DOHH2 (cell line): ENCODE measurements at regions not wholly inside any gene's neighbourhood (a gene's known extent, or its start where the extent isn't known, plus 50 kb on each side); places are given as distances from the start of the nearest gene placed in this dataset.
"Not testable (repeated sequence)": the region's sequence is repeated elsewhere in the genome, so short reads cannot be mapped to it uniquely, and the experiment has no call there.

Experiments used
- H3F3A ChIP-seq: fragments of 200-600 bp; sonication (generic), shearing (Covaris generic); 2 replicates; pipeline ENCODE4 v1.6.0; 2016; ENCODE audit warnings: antibody characterized with exemption, mild to moderate bottlenecking; ENCODE audit not compliant: control insufficient read depth, insufficient read depth
- H3K27ac ChIP-seq: fragments of 200-600 bp; sonication (generic); 2 replicates; pipeline ENCODE4 v1.5.1; 2014; ENCODE audit warnings: low read depth, mild to moderate bottlenecking, low read length, moderate library complexity
- H3K27me3 ChIP-seq: fragments of 200-600 bp; sonication (generic); 2 replicates; pipeline ENCODE4 v1.6.1; 2014; ENCODE audit warnings: mild to moderate bottlenecking, low read length, mixed read lengths; ENCODE audit not compliant: control insufficient read depth
- H3K36me3 ChIP-seq: fragments of 200-600 bp; sonication (generic); 2 replicates; pipeline ENCODE4 v1.6.1; 2014; ENCODE audit warnings: mild to moderate bottlenecking, low read length, moderate library complexity, mixed read lengths; ENCODE audit not compliant: control insufficient read depth
- H3K4me1 ChIP-seq: fragments of 200-600 bp; sonication (generic); 2 replicates; pipeline ENCODE4 v1.6.1; 2014; ENCODE audit warnings: mild to moderate bottlenecking, low read length, mixed read lengths; ENCODE audit not compliant: control insufficient read depth
- H3K4me2 ChIP-seq: fragments of 200-600 bp; sonication (generic); 2 replicates; pipeline ENCODE4 v1.6.0; 2014; ENCODE audit warnings: mild to moderate bottlenecking, low read length, moderate library complexity
- H3K4me3 ChIP-seq: fragments of 200-600 bp; sonication (generic); 2 replicates; pipeline ENCODE4 v1.5.1; 2014; ENCODE audit warnings: mild to moderate bottlenecking, low read length, mixed read lengths
- H3K79me2 ChIP-seq: fragments of 200-600 bp; sonication (generic); 2 replicates; pipeline ENCODE4 v1.6.1; 2014; ENCODE audit warnings: mild to moderate bottlenecking, low read length, mixed read lengths; ENCODE audit not compliant: control insufficient read depth
- H3K9me2 ChIP-seq: fragments of 200-600 bp; sonication (generic); replicated peaks from 2 replicates; pipeline ENCODE4 v1.6.1; 2014; ENCODE audit warnings: mild to moderate bottlenecking, low read length, mixed read lengths; ENCODE audit not compliant: control insufficient read depth
- H3K9me3 ChIP-seq: fragments of 200-600 bp; sonication (generic); 2 replicates; pipeline ENCODE4 v1.6.1; 2014; ENCODE audit warnings: antibody characterized with exemption, low read length, mixed read lengths; ENCODE audit not compliant: control insufficient read depth, insufficient read depth
- H4K20me1 ChIP-seq: fragments of 200-600 bp; sonication (generic); 2 replicates; pipeline ENCODE4 v1.6.0; 2014; ENCODE audit warnings: low read depth, mild to moderate bottlenecking, antibody characterized with exemption, low read length, moderate library complexity; ENCODE audit not compliant: control insufficient read depth, insufficient read depth
- CTCF ChIP-seq: fragments of 200-600 bp; sonication (generic); IDR thresholded peaks from one replicate; pipeline ENCODE4 v1.5.1; 2014; ENCODE audit warnings: antibody characterized with exemption, mild to moderate bottlenecking, low read depth, low read length; ENCODE audit not compliant: poor library complexity, severe bottlenecking
- EZH2phosphoT487 ChIP-seq: fragments of 200-600 bp; sonication (generic); IDR thresholded peaks from 2 replicates; pipeline ENCODE4 v1.6.1; 2017; ENCODE audit warnings: borderline replicate concordance, mild to moderate bottlenecking, antibody characterized with exemption, low read length, moderate library complexity, mixed read lengths

GRCh38 chr5:127213231-127213630 lies 77.4 kb upstream of the MEGF10 start:
- H3K9me3 ChIP-seq, result no peaks in the 10 kb centered on the region
- TF ChIP-seq CTCF, result no peak
- no peak for TF ChIP-seq EZH2phosphoT487
- no peak overlapping the region for H3K4me2 ChIP-seq
- H3K4me3 ChIP-seq, result no peak overlapping the region
- H3K36me3 ChIP-seq, result no peaks in the 10 kb centered on the region
- H3F3A ChIP-seq, result no peaks in the 10 kb centered on the region
- H3K4me1 ChIP-seq, result no peaks in the 10 kb centered on the region
- no peaks in the 10 kb centered on the region for H3K9me2 ChIP-seq
- H3K27me3 ChIP-seq, result peaks cover 10% of the 10 kb centered on the region
- no peaks in the 10 kb centered on the region for H4K20me1 ChIP-seq
- no peaks in the 10 kb centered on the region for H3K79me2 ChIP-seq
- no peak overlapping the region for H3K27ac ChIP-seq

GRCh38 chr5:127216143-127216542 lies 74.5 kb upstream of the MEGF10 start:
- H3K4me3 ChIP-seq, result no peak overlapping the region
- no peaks in the 10 kb centered on the region for H3F3A ChIP-seq
- TF ChIP-seq CTCF (no peak), EZH2phosphoT487 (no peak)
- H3K9me2 ChIP-seq, result no peaks in the 10 kb centered on the region
- H3K4me2 ChIP-seq, result no peak overlapping the region
- no peak overlapping the region for H3K27ac ChIP-seq
- no peaks in the 10 kb centered on the region for H4K20me1 ChIP-seq
- no peaks in the 10 kb centered on the region for H3K79me2 ChIP-seq
- no peaks in the 10 kb centered on the region for H3K36me3 ChIP-seq
- no peaks in the 10 kb centered on the region for H3K9me3 ChIP-seq
- peaks cover 1% of the 10 kb centered on the region for H3K27me3 ChIP-seq
- H3K4me1 ChIP-seq, result no peaks in the 10 kb centered on the region

- Histone ChIP-seq H3K9me3 (no peaks in the 10 kb centered on the region), H3K4me3 (no peak overlapping the region), H3F3A (no peaks in the 10 kb centered on the region), H4K20me1 (no peaks in the 10 kb centered on the region), H3K36me3 (no peaks in the 10 kb centered on the region), H3K4me2 (no peak overlapping the region), H3K79me2 (no peaks in the 10 kb centered on the region), H3K9me2 (no peaks in the 10 kb centered on the region), H3K4me1 (no peaks in the 10 kb centered on the region), H3K27ac (no peak overlapping the region), H3K27me3 (no peaks in the 10 kb centered on the region)
- no peak for TF ChIP-seq EZH2phosphoT487
- no peak for TF ChIP-seq CTCF
Measured at GRCh38 chr5:127216898-127217675, 73.5 kb upstream of the MEGF10 start.

GRCh38 chr5:127221936-127222335 lies 68.7 kb upstream of the MEGF10 start:
- not testable (repeated sequence) for H3K4me1 ChIP-seq, H4K20me1 ChIP-seq, H3K4me2 ChIP-seq, H3K36me3 ChIP-seq, H3K4me3 ChIP-seq, H3F3A ChIP-seq, H3K79me2 ChIP-seq, H3K9me2 ChIP-seq, H3K9me3 ChIP-seq, H3K27ac ChIP-seq, H3K27me3 ChIP-seq

GRCh38 chr5:127222571-127223156 lies 67.9 kb upstream of the MEGF10 start:
- not testable (repeated sequence) for H3K4me1 ChIP-seq, H4K20me1 ChIP-seq, H3F3A ChIP-seq, H3K4me3 ChIP-seq, H3K9me2 ChIP-seq, H3K4me2 ChIP-seq, H3K36me3 ChIP-seq, H3K79me2 ChIP-seq, H3K27me3 ChIP-seq, H3K9me3 ChIP-seq, H3K27ac ChIP-seq
